HL-60 (cell line): ENCODE measurements at regions not wholly inside any gene's neighbourhood (a gene's known extent, or its start where the extent isn't known, plus 50 kb on each side); places are given as distances from the start of the nearest gene placed in this dataset.
"Not testable (repeated sequence)": the region's sequence is repeated elsewhere in the genome, so short reads cannot be mapped to it uniquely, and the experiment has no call there.

Source experiments
- DNase-seq, 2 experiments: peaks; one replicate each; pipeline ENCODE4 v3.0.0-alpha.2; 2010 to 2020; ENCODE audit warnings: low read depth in 1 of 2, low spot score in 1 of 2
- H3K27ac ChIP-seq: fragments of 250-450 bp; sonication (Bioruptor Pico); replicated peaks from 2 replicates; pipeline ENCODE4 v1.5.1; 2020; ENCODE audit warnings: mild to moderate bottlenecking, moderate library complexity
- H3K27me3 ChIP-seq: fragments of 250-450 bp; sonication (Bioruptor Pico); 2 replicates; pipeline ENCODE4 v1.5.1; 2021; ENCODE audit warnings: mild to moderate bottlenecking, moderate library complexity; ENCODE audit not compliant: insufficient read depth, poor library complexity, severe bottlenecking
- H3K4me3 ChIP-seq: replicated peaks from 2 replicates; pipeline ENCODE4 v1.5.1; 2011; ENCODE audit warnings: mild to moderate bottlenecking, control low read depth, low read length; ENCODE audit not compliant: insufficient read depth
- GABPA ChIP-seq: IDR thresholded peaks from 2 replicates; pipeline ENCODE4 v1.6.1; 2012; ENCODE audit warnings: low read depth
- POLR2AphosphoS5 ChIP-seq: IDR thresholded peaks from 2 replicates; pipeline ENCODE4 v1.6.1; 2012; ENCODE audit warnings: low read depth
- SPI1 ChIP-seq: IDR thresholded peaks from 2 replicates; pipeline ENCODE4 v1.6.1; 2012; ENCODE audit warnings: low read depth, mild to moderate bottlenecking, borderline replicate concordance
- TF ChIP-seq, protein P1 (sequence below): IDR thresholded peaks from 2 replicates; pipeline ENCODE4 v1.6.1; 2012; ENCODE audit warnings: low read depth; ENCODE audit not compliant: insufficient replicate concordance
- TF ChIP-seq, protein P2 (sequence below): IDR thresholded peaks from one replicate; pipeline ENCODE4 v1.5.1; 2011; ENCODE audit warnings: low read length, control low read depth, inconsistent platforms; ENCODE audit not compliant: insufficient read depth

DNA sequence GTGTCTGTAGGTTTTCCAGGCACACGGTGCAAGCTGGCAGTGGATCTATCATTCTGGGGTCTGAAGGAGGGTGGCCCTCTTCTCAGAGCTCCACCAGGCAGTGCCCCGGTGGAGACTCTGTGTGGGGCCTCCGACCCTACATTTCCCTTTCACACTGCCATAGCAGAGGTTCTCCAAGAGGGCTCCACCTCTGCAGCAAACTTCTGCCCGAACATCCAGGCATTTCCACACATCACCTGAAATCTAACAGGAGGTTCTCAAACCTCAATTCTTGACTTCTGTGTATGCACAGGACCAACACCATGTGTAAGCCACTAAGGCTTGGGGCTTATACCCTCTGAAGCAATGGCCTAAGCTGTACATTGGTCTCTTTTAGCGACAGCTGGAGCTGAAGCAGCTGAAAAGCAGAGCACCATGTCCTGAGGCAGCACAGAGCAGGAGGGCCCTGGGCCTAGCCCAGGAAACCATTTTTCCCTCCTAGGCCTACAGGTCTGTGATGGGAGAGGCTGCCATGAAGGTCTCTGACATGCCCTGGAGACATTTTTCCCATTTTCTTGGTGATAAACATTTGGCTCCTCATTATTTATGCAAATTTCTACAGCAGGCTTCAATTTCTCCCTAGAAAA is 253.3 kb downstream of the ERMARD start:
- Histone ChIP-seq H3K27me3 (no peaks in the 10 kb centered on the region), H3K4me3 (no peak overlapping the region), H3K27ac (no peak overlapping the region)
- no peak for DNase-seq
- no peak for TF ChIP-seq POLR2AphosphoS5

DNA sequence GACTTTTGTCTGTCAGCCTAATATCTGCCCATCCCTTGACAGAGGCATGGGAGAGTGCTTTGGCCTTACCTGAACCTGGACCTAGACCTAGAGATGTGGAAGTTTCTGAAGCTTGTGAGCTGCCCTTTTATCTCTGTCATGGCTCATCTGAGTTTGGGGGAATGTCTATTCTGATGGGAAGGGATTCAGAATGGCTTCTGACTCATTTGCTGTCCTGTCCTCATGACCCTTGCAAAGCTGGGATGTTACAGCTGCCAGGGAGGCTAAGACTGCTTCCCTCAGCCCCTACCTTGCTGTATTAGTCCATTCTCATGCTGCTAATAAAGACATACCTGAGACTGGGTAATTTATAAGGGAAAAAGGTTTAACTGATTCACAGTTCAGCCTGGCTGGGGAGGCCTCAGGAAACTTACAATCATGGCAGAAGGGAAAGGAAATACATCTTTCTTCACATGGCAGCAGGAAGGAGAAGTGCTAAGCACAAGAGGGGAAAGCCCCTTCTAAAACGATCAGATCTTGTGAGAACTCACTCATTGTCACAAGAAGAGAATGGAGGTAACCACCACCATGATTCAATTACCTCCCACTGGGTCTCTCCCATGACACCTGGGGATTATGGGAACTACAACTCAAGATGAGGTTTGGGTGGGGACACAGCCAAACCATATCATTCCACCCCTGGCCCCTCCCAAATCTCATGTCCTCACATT is 252.2 kb downstream of the ERMARD start:
- DNase-seq: no peak
- Histone ChIP-seq H3K27me3 (no peaks in the 10 kb centered on the region), H3K27ac (no peak overlapping the region), H3K4me3 (no peak overlapping the region)
- TF ChIP-seq, protein P1, sequence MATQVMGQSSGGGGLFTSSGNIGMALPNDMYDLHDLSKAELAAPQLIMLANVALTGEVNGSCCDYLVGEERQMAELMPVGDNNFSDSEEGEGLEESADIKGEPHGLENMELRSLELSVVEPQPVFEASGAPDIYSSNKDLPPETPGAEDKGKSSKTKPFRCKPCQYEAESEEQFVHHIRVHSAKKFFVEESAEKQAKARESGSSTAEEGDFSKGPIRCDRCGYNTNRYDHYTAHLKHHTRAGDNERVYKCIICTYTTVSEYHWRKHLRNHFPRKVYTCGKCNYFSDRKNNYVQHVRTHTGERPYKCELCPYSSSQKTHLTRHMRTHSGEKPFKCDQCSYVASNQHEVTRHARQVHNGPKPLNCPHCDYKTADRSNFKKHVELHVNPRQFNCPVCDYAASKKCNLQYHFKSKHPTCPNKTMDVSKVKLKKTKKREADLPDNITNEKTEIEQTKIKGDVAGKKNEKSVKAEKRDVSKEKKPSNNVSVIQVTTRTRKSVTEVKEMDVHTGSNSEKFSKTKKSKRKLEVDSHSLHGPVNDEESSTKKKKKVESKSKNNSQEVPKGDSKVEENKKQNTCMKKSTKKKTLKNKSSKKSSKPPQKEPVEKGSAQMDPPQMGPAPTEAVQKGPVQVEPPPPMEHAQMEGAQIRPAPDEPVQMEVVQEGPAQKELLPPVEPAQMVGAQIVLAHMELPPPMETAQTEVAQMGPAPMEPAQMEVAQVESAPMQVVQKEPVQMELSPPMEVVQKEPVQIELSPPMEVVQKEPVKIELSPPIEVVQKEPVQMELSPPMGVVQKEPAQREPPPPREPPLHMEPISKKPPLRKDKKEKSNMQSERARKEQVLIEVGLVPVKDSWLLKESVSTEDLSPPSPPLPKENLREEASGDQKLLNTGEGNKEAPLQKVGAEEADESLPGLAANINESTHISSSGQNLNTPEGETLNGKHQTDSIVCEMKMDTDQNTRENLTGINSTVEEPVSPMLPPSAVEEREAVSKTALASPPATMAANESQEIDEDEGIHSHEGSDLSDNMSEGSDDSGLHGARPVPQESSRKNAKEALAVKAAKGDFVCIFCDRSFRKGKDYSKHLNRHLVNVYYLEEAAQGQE: no peak
- TF ChIP-seq, protein P2, sequence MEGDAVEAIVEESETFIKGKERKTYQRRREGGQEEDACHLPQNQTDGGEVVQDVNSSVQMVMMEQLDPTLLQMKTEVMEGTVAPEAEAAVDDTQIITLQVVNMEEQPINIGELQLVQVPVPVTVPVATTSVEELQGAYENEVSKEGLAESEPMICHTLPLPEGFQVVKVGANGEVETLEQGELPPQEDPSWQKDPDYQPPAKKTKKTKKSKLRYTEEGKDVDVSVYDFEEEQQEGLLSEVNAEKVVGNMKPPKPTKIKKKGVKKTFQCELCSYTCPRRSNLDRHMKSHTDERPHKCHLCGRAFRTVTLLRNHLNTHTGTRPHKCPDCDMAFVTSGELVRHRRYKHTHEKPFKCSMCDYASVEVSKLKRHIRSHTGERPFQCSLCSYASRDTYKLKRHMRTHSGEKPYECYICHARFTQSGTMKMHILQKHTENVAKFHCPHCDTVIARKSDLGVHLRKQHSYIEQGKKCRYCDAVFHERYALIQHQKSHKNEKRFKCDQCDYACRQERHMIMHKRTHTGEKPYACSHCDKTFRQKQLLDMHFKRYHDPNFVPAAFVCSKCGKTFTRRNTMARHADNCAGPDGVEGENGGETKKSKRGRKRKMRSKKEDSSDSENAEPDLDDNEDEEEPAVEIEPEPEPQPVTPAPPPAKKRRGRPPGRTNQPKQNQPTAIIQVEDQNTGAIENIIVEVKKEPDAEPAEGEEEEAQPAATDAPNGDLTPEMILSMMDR: no peak

DNA sequence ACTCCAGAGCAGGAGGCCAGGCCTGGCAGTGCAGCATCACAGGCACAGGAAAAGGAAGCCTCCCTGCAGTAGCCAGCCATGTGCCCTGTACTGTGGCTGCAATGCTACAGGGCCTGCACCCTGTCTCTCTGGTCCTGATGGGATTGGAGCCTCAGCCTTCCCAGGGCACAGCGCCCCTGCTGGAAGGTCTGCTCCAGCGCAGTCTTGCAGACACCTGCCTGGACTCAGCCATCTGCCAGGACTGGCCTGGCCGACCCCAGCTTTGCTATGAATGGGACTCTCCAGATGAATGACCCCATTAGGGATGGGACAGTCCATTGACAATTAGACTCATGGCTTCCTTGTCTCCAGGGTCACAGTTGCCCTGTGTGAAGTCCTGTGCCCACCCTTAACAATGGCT is 251.6 kb downstream of the ERMARD start:
- DNase-seq: no peak
- H3K27me3 ChIP-seq: no peaks in the 10 kb centered on the region
- no peak overlapping the region for H3K27ac ChIP-seq
- H3K4me3 ChIP-seq: no peak overlapping the region
- TF ChIP-seq SPI1 (no peak), POLR2AphosphoS5 (no peak), GABPA (no peak)
- TF ChIP-seq, protein P1: no peak
- TF ChIP-seq, protein P2: no peak

DNA sequence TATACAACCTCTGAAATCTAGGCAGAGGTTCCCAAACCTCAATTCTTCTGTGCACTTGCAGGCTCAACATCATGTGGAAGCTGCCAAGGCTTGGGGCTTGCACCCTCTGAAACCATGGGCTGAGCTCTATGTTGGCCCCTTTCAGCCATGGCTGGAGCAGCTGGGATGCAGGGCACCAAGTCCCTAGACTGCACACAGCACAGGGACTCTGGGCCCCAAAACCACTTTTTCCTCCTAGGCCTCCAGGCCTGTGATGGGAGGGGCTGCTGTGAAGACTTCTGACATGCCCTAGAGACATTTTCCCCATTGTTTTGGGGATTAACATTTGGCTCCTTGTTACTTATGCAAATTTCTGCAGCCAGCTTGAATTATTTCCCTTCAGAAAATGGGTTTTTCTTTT is 250.4 kb downstream of the ERMARD start:
- not testable (repeated sequence) for H3K27me3 ChIP-seq, H3K27ac ChIP-seq, DNase-seq, H3K4me3 ChIP-seq
